Activated T-cell treated with anti-CD3 and anti-CD28 coated beads for 24 hours (primary cell): ENCODE measurements at regions not wholly inside any gene's neighbourhood (a gene's known extent, or its start where the extent isn't known, plus 50 kb on each side); places are given as distances from the start of the nearest gene placed in this dataset.

Experiments
- DNase-seq: peaks from one replicate; pipeline ENCODE4 v3.0.0-alpha.2; 2020; ENCODE audit warnings: low read depth

DNA sequence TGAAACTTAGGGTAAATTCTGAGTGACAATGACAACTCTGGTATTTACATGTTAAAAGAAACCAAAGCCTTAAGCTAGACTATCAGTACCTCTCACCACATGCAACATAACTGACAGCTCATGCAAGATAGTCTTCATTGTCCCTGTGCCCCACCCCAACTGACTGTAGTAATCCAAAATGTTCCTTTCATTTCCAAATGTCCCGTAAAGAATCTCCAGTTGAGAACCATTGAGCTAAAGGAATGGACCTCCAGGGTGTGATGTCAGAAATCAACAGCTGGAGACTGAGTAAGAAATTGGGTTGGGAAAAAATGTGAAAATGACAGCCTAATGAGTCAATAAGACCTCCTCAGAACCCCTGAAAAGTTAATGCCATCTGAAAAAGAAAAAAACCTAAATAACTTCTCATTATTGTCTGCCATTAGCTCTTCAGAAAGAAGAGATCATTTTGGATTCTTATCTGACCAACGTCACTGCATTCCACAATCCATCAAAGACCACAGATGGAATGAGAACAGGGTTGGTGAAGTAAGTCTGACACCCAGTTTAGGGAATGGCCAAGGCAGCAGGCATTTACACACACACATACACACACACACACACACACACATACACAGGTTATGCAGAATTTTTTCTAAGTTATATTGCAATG lies 51.7 kb upstream of the ACVR2A start:
- DNase-seq: no peak

GRCh38 chr2:147790580-147790979 lies 54.2 kb upstream of the ACVR2A start:
- no peak for DNase-seq

GRCh38 chr2:147789720-147790119 lies 55.1 kb upstream of the ACVR2A start:
- DNase-seq: no peak

GRCh38 chr2:147789287-147789686 lies 55.5 kb upstream of the ACVR2A start:
- no peak for DNase-seq

- DNase-seq: no peak
Measured at GRCh38 chr2:147782141-147782930, 62.5 kb upstream of the ACVR2A start.

DNA sequence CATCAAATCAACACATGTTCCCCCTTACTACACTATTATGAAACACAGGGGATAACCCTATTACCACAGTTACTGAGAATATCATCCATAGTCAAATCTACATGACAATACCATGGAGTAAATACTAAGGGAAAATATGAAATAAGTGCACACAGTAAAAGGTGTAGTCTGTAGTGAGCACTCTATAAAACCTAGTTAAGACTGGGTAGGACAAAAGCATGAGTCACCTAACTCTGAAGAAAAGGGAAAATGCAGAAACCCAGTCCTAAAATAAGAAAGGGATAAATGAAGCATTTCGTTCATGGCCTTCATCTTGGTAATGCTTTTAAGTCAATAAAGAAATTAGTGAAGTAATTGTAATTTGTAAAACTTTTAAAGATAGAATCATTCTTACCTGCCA lies 65.4 kb upstream of the ACVR2A start:
- no peak for DNase-seq

DNA sequence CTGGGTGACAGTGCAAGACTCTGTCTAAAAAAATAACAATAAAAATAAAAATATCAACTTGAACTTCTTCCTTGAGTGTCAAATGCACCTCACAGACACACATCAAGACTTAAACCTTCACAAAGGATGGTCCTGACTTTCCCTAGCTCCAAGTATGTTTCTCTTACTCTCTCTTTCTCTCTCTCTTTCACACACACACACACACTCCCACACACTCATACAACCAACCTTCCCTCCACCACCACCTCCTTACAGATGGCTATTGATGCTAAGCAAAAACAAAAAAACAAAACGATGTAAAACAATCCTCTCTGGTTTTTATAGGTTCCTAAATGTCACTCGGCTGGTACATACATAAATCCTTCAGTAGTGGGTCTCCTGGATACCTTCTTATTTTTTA lies 67.4 kb upstream of the ACVR2A start:
- DNase-seq: no peak

DNA sequence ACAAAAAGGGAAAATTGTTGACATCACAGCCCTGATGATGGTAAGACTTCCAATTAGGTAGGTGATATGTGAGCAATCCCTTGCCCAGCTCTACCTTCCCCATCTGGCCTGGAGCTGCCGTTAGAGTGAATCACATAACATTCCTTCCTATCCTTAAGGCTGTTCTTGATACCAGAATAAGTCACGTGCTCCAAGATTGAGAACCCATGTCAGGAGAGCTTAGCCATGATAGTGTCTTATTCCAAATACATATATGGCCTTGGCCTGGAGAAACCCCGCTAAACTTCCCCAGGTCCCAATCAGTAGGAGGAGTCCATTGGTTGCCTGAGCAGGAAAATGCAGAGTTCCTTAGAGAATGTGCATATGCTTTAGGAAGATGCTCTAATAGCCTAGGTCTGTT lies 70.0 kb upstream of the ACVR2A start:
- no peak for DNase-seq

DNA sequence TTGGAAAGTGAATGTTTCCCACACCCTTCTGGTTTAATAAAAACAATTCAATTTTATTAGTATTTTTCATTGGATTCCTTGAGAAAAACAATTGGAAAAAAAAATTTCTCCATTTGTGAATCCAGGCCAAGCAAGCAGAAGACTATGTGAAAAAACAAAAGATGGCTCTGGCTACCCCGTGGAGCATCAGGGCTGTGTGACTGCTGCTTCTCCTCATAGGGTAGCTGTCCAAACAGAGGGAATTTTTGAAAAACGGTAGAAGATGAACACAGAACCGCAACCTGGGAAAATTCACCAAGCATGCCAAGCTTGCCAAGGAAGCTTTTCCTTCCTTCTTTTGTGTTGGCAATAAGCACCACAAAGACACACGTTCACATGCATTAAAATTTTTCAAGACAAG lies 71.3 kb upstream of the ACVR2A start:
- DNase-seq: no peak

GRCh38 chr2:147772781-147773180 lies 72.0 kb upstream of the ACVR2A start:
- DNase-seq: no peak

GRCh38 chr2:147763861-147764260 lies 81.0 kb upstream of the ACVR2A start:
- DNase-seq: no peak

- no peak for DNase-seq
Measured at GRCh38 chr2:147760984-147761383, 83.8 kb upstream of the ACVR2A start.

- no peak for DNase-seq
Measured at GRCh38 chr2:147759536-147759935, 85.3 kb upstream of the ACVR2A start.

GRCh38 chr2:147758821-147759220 lies 86.0 kb upstream of the ACVR2A start:
- DNase-seq: no peak

GRCh38 chr2:147756069-147756468 lies 88.8 kb upstream of the ACVR2A start:
- DNase-seq: no peak

- no peak for DNase-seq
Measured at GRCh38 chr2:147740211-147740927, 104.5 kb upstream of the ACVR2A start.

DNA sequence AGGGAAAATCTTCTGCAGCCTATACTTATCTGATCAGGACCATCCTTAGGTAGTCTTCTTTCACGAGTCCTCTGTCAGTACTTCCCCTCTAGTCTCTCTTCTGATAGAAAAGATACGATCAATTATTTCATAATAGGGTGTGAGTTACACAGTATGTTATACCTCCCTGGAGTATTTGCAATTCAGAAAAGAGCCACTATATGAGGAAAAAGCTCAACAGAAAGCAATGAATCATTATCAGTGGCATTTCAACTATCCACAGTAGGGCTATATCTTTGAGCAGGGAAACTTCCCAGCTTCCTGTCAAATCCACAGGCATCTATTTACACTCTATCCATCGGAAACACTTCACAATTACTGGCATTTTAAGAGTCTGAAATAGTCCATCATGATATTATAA lies 105.3 kb upstream of the ACVR2A start:
- DNase-seq: no peak

GRCh38 chr2:147718831-147719230 lies 126.0 kb upstream of the ACVR2A start:
- DNase-seq: no peak

- no peak for DNase-seq
Measured at GRCh38 chr2:147716906-147717305, 127.9 kb upstream of the ACVR2A start.

DNA sequence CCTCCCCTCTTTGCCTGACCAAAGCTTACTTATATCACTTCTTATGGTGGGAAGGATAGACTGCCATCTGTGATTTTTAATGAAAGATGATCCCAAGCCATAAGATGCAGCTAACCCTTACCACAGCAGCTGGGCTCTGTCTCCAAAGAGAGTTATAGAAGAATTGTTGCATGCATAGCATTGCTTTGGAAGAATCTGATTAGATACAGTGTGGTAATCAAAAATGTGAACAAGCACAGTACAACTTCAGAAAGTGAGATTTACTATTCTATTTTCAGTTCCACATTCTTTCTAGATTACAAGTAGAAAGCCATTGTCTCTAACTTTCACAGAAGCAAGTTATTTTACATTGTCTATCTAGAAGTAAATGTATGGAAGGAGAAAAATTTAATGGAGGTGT lies 129.0 kb upstream of the ACVR2A start:
- DNase-seq: no peak

DNA sequence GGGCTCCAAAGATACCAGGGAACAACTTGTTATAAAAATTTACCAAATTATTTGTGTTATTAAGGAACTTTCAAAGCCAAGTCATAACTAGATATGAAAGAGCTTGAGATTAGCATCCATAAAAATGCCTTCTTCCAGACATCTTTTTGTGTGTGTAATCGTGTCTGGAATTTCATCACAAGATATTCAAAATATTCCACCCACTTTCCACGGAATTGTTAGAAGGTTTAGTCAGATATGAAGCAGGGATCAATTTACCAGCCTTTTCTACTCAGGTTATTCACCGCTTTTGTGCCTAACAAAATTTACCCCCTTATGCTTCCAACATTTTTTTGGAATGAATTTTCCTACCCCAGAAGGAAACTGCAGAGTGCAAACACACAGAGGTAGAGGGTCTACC lies 130.2 kb upstream of the ACVR2A start:
- no peak for DNase-seq

- no peak for DNase-seq
Measured at GRCh38 chr2:147713349-147713748, 131.5 kb upstream of the ACVR2A start.

GRCh38 chr2:147712051-147712450 lies 132.8 kb upstream of the ACVR2A start:
- DNase-seq: no peak
